HG03520 (cell line): ENCODE measurements at regions not wholly inside any gene's neighbourhood (a gene's known extent, or its start where the extent isn't known, plus 50 kb on each side); places are given as distances from the start of the nearest gene placed in this dataset.

ENCODE experiments used
- ATAC-seq: cut with Tn5 transposase; IDR thresholded peaks from one replicate; pipeline ENCODE4 v1.9.1; 2021; ENCODE audit warnings: mild to moderate bottlenecking, moderate library complexity; ENCODE audit not compliant: unreplicated experiment

GRCh38 chr1:98427664-98428063, 233.9 kb upstream of the SNX7 start:
- ATAC-seq: no peak

DNA sequence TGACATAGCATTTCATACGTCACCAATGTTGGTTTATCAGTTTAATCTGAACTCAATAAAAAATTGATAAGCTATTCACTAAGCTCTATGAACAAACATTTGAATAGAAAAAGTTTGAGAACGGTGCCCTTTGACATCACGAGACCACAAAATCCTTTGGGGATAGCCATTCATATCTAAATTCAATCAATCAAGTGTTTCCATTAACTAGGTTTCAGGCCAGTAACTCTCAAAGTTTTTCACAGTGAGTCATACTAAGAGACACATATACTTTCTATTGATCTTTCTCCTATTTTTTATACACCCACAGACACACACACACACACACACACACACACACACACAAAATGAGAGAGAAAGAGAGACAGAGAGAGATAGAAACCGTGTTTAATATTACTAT, 235.4 kb upstream of the SNX7 start:
- ATAC-seq: no peak

DNA sequence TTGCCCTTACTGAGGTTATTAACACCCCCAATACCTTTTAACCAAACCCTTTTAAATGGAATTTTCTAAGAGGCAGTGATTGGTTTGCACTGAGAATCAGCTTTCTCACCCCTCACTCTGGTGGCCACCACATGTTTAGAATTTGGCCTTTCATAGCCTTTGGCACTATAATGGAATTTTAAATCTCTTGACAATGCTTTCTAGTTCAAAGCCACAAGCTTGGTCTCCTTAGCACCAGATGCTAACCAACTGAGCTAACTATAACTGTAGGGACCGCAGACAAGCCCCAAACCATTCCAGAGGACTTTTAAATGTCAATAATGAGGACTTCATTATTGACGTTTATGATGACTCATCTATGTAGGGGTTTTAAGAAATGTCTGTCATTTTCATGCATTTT, 238.7 kb upstream of the SNX7 start:
- ATAC-seq: no peak

DNA sequence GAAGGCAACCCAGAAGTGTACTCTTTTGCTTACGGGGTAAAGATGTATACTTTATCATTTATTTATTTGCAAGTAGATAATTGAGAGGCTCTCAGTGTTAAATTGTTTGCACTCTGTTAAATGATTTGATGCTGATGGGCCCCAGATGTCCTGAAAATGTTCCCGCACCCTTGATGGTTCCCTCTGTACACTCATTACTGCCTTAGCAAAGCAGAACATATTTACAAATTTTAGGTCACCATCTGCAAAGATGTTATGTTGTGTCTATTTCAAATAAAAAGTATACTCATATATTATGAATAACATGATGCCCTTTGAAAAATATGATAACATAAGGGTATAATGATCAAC, 240.5 kb upstream of the SNX7 start:
- ATAC-seq: no peak

DNA sequence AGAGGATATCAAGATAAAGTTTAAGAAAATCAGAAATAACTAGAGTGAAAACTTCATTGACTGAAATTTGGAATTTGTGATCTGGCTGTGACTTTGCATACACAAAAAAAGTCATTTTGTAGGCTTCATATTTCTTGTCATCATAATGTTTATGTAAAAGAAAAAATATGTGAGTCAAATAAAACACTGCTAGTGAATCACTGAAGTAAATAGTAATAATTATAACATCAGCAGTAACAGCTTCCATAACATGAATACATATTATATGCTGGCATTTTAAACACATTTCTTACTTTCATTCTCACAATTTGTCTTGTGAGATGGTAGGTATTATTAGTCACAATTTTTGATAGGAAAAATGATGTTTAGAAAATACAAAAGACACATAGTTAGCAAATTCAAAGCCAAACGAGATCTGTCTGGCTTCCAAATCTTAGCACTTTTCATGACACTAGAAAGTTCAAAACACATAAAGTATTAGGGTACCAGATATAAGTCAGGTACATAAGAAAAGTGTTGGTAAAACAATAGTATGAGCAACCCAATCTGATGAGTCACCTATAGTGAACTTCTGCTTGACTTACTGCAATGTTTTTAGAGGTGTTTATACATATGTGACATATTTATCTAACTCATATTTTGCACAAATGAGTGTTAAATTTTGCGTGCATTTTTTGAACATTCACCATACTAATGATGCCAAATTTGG, 241.0 kb upstream of the SNX7 start:
- no peak for ATAC-seq

DNA sequence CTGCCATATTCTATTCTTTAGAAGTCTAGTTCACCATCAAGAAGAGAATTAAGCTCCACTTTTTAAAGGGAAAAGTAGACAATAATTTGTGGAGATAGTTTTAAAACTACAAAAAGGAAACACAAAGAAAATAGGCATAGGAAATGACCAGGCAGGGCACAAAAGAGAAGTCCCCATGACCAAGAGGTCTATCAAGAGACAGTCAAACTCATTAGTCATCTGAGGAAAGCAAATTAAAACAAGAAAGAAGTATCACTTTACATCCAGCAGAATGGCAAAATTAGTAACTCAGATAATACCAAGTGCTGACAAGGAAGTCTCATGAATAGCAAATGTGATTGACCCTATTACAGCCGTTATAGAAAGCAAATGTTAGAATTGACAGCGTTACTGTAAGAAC, 243.7 kb upstream of the SNX7 start:
- ATAC-seq: no peak

GRCh38 chr1:98410082-98410481, 251.4 kb upstream of the SNX7 start:
- no peak for ATAC-seq

GRCh38 chr1:98406352-98407088, 255.0 kb upstream of the SNX7 start:
- ATAC-seq: no peak

DNA sequence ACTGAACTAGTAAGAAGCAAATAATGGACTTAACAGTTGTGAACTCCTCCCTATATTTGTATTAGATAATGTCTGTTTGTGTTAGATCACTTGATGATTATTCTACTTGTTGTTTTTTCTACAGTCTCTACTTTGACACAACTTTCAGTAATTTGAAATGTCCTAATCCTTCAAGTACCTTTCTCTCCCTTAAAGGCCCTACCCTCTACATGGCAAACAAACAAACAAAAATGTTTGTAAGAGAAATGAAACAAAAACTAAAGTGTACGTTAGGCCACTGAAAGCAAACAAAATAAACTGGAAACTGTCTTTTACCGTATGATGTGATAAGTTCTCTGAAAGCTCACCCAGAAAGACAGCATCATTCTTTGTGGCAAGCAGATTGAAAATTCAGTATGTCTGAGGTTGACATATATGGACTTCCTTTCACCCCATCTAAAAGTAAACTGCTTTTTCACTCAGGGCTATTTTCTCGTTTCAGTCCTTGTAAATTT, 255.9 kb upstream of the SNX7 start:
- peak; percentile 68 for ATAC-seq

GRCh38 chr1:98404866-98405265, 256.7 kb upstream of the SNX7 start:
- no peak for ATAC-seq

- ATAC-seq: no peak
These were observed 257.5 kb upstream of the SNX7 start for GRCh38 chr1:98403963-98404480.

GRCh38 chr1:98402860-98403259, 258.7 kb upstream of the SNX7 start:
- no peak for ATAC-seq

DNA sequence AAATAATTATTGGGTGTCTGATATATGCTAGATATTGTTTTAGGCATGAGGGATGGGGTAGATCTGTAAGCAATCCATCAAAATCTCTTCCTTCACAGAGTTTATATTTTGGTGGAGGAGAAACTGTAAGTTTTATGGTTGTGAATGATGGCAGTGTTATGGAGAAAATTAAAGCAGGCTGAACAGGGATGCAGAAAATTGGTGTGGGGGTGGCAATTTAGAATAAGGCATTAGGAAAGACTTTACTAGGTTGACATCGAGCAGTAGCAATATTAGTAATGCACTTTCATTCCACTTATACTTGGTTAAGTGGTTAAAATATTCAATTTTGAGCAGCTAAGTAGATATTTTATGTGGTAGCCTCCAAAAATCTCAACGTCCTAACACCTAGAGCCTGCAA, 261.1 kb upstream of the SNX7 start:
- no peak for ATAC-seq

- no peak for ATAC-seq
These were observed 262.3 kb upstream of the SNX7 start for GRCh38 chr1:98399218-98399617.

GRCh38 chr1:98398649-98399048, 262.9 kb upstream of the SNX7 start:
- ATAC-seq: no peak

DNA sequence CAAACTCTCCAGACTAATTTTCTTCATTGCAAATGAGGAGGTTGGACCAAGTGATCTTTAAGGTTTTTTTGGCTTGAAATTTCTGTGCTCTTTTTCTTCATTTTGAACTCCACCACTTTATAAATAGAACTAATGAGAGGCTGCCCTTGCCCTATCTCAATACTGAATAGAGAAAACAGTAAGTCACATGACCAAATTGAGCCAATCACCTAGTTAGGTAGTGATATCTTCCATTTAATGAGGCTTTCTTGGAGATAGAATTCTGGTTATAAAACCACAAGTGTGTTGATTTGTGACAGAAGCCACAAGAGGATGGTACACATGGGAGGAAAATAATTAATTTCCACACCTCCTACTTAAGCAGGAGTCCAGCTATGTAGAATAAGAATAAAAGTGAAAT, 263.4 kb upstream of the SNX7 start:
- ATAC-seq: no peak

DNA sequence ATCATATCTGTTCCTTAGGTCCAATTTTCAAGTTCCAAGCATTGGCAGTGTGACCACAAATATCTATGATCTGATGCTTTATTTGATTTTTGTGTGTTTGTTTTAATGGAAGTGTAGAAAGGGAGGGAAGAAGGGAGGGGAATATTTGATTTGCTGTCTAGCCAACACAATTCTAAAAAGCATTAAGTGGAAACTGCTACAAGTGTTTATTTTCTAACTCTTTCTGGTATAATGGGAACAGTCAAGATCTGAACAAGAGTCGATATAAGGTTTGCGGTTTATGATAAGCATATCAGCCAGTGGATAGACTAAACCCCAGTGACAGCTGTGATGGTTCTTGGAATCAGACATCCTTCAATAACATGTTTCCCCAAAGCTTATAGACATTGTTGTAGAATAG, 267.8 kb upstream of the SNX7 start:
- no peak for ATAC-seq

GRCh38 chr1:98391175-98391574, 270.3 kb upstream of the SNX7 start:
- no peak for ATAC-seq

GRCh38 chr1:98389809-98390208, 271.7 kb upstream of the SNX7 start:
- no peak for ATAC-seq

DNA sequence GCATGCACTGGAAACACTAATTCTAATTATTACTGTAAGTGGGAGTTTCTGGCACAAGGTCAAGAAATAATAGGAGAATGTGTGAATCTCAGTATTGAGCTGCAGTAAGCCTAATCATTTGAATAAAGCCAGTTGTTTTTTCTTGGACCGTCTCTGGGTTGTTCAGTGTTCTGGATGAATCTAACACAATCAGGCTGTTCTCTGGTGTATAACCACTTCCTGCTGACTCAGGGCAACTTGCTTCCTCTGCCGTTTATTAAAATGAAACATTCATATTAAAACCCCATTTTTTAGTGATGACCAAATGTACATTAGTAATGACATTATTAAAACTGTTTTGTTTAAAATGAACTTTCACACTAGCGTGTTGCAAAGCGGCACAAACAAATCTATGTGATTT, 273.1 kb upstream of the SNX7 start:
- ATAC-seq: no peak

DNA sequence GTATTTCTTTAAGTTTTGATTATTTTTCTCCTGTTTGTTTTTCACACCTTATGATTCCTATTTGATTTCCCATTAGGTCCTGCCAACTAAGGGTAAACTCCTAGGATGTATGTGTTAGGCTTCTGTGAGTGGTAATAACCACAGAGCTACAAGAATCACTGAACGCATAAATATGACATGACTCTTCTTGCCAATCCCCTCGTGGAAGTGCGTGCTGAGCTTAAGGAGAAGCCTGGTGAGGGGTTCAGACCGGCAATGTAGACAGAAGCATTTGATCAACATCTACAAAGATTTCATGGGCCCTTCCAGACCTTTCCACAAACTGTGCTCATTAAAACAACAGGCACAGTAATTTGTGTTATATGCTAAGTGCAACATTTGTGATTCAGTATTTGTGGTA, 273.8 kb upstream of the SNX7 start:
- no peak for ATAC-seq

DNA sequence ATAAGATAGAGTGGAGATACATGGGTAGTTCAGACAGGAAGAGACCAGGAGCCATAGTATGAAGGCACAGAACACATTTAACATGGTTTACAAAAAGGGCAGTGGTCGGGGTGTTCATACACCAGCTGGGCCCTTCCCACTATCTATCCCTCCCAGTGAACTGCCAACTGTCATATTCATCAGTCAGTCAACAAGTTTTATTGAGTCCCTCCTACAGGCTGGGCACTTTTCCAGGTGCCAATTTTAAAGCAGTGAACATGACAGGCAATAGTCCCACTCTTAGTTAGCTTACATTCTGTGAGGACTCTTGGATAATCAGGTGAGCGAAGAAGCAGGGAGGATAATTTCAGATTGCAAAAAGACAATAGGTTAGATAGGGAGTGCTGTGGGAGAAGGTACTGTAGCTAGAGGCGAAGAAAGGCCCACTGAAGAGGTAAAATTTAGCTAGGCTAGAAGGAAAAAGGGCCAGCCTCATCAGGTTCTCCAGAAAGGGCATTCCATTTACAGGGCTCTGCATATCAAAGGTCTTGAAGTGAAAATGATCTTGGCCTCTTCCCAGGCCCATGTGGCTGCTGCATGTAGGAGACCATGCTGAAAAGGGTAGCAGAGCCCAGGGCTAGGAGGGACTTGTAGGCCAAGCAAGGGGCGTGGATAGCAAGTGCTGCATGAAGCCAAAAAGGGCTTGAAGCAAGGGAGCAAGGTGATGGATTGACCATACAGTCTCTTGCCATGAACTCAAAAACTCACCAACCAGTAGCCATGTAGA, 274.7 kb upstream of the SNX7 start:
- ATAC-seq: no peak
